Lung (tissue), 11 donors: ENCODE measurements at regions not wholly inside any gene's neighbourhood (a gene's known extent, or its start where the extent isn't known, plus 50 kb on each side); places are given as distances from the start of the nearest gene placed in this dataset.

Experiments used
- ATAC-seq: fragments of 200-7000 bp; cut with Tn5 transposase; one replicate; pipeline ENCODE4 v1.9.1; 2020; ENCODE audit warnings: moderate number of reproducible peaks; ENCODE audit not compliant: insufficient read depth, low FRiP score
- DNase-seq, 3 donors: peaks; one replicate each; pipeline ENCODE4 v3.0.0-alpha.2; 2013 to 2017
- H3K27ac ChIP-seq, 2 donors: one replicate each; pipeline ENCODE4 v1.5.1; 2013; ENCODE audit warnings: mild to moderate bottlenecking in 2 of 2, moderate library complexity in 2 of 2, control low read depth in 1 of 2, inconsistent platforms in 1 of 2, low read depth in 1 of 2, low read length in 1 of 2
- H3K27me3 ChIP-seq, 3 donors: one replicate each; pipeline ENCODE4 v1.5.1; 2013; ENCODE audit warnings: low read length in 2 of 3; ENCODE audit not compliant: control insufficient read depth in 3 of 3, insufficient read depth in 3 of 3
- H3K36me3 ChIP-seq, 4 donors: one replicate each; pipeline ENCODE4 v1.5.1; 2013; ENCODE audit warnings: low read length in 4 of 4, mild to moderate bottlenecking in 1 of 4, moderate library complexity in 1 of 4; ENCODE audit not compliant: control insufficient read depth in 4 of 4, insufficient read depth in 4 of 4
- H3K4me1 ChIP-seq, 5 donors: one replicate each; pipeline ENCODE4 v1.5.1; 2013; ENCODE audit warnings: low read length in 5 of 5, mild to moderate bottlenecking in 2 of 5, moderate library complexity in 1 of 5; ENCODE audit not compliant: control insufficient read depth in 5 of 5, insufficient read depth in 5 of 5
- H3K4me3 ChIP-seq: one replicate; pipeline ENCODE4 v1.5.1; 2013; ENCODE audit warnings: mild to moderate bottlenecking, control low read depth, moderate library complexity
- H3K9ac ChIP-seq, 2 donors: one replicate each; pipeline ENCODE4 v1.5.1; 2013; ENCODE audit warnings: low read length in 2 of 2, control low read depth in 1 of 2; ENCODE audit not compliant: insufficient read depth in 1 of 2
- H3K9me3 ChIP-seq, 4 donors: one replicate each; pipeline ENCODE4 v1.5.1; 2013; ENCODE audit warnings: low read length in 3 of 4, mild to moderate bottlenecking in 1 of 4, moderate library complexity in 1 of 4; ENCODE audit not compliant: control insufficient read depth in 4 of 4, insufficient read depth in 3 of 4
- WGBS, 2 donors: extraction: QIAGEN DNeasy Blood & Tissue Kit; methylation state at CpG; one replicate each; pipeline ENCODE4 v1.1.7; 2013; 5-methylcytosine and 5-hydroxymethylcytosine counted together
- TF ChIP-seq, protein P1 (sequence below): IDR thresholded peaks from 2 replicates; pipeline ENCODE4 v1.5.1; 2012; ENCODE audit warnings: mild to moderate bottlenecking; ENCODE audit errors: control extremely low read depth, extremely low read depth
- donor health status: control.
- donor health status: control.
- donor health status: Bipolar disorder and iron deficiency.
- donor health status: healthy.
- donor health status: DM: yes; HTN: yes; CAD: no.

- DNase-seq = peak; percentile 24 to 45 (median 24)
- TF ChIP-seq, protein P1, sequence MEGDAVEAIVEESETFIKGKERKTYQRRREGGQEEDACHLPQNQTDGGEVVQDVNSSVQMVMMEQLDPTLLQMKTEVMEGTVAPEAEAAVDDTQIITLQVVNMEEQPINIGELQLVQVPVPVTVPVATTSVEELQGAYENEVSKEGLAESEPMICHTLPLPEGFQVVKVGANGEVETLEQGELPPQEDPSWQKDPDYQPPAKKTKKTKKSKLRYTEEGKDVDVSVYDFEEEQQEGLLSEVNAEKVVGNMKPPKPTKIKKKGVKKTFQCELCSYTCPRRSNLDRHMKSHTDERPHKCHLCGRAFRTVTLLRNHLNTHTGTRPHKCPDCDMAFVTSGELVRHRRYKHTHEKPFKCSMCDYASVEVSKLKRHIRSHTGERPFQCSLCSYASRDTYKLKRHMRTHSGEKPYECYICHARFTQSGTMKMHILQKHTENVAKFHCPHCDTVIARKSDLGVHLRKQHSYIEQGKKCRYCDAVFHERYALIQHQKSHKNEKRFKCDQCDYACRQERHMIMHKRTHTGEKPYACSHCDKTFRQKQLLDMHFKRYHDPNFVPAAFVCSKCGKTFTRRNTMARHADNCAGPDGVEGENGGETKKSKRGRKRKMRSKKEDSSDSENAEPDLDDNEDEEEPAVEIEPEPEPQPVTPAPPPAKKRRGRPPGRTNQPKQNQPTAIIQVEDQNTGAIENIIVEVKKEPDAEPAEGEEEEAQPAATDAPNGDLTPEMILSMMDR = no peak
- H3K9me3 ChIP-seq = peaks cover 0 to 1% (median 0%) of the 10 kb centered on the region in 4 donors
- WGBS, 2 donors = 81 to 88% methylated on average over 16 of the region's 16 CpGs
- no peak for ATAC-seq
- H3K27ac ChIP-seq = no peak overlapping the region
- no peaks in the 10 kb centered on the region for H3K36me3 ChIP-seq
- H3K4me1 ChIP-seq = peaks cover 7 to 40% (median 11%) of the 10 kb centered on the region in 5 donors
- no peak overlapping the region for H3K9ac ChIP-seq
- no peaks in the 10 kb centered on the region for H3K27me3 ChIP-seq
- no peak overlapping the region for H3K4me3 ChIP-seq
Observed at GRCh38 chr12:19572920-19573558, 133.7 kb downstream of the AEBP2 start.

- WGBS, 2 donors = 93 to 96% methylated on average over 11 of the region's 11 CpGs
- TF ChIP-seq, protein P1 = no peak
- ATAC-seq (no peak), DNase-seq (no peak)
- no peak overlapping the region for H3K9ac ChIP-seq
- no peaks in the 10 kb centered on the region for H3K36me3 ChIP-seq
- no peaks in the 10 kb centered on the region for H3K27me3 ChIP-seq
- peaks cover 7 to 42% (median 11%) of the 10 kb centered on the region in 5 donors for H3K4me1 ChIP-seq
- H3K9me3 ChIP-seq = peaks cover 0 to 1% (median 0%) of the 10 kb centered on the region in 4 donors
- H3K27ac ChIP-seq = no peak overlapping the region
- no peak overlapping the region for H3K4me3 ChIP-seq
Observed at GRCh38 chr12:19573866-19574265, 134.6 kb downstream of the AEBP2 start.

GRCh38 chr12:19574601-19575000 is 135.3 kb downstream of the AEBP2 start:
- no peaks in the 10 kb centered on the region for H3K36me3 ChIP-seq
- H3K4me1 ChIP-seq = peaks cover 7 to 42% (median 11%) of the 10 kb centered on the region in 5 donors
- DNase-seq = no peak
- no peak overlapping the region for H3K4me3 ChIP-seq
- peaks cover 0 to 1% (median 0%) of the 10 kb centered on the region in 4 donors for H3K9me3 ChIP-seq
- no peak for ATAC-seq
- TF ChIP-seq, protein P1 = no peak
- no peaks in the 10 kb centered on the region for H3K27me3 ChIP-seq
- peak overlapping the region in 1 of 2 donors; percentile 15 for H3K27ac ChIP-seq
- peak overlapping the region in 1 of 2 donors; percentile 11 for H3K9ac ChIP-seq
